K562 (cell line): ENCODE measurements at regions not wholly inside any gene's neighbourhood (a gene's known extent, or its start where the extent isn't known, plus 50 kb on each side); places are given as distances from the start of the nearest gene placed in this dataset.

Experiments used
- ATAC-seq: fragments of 200-7000 bp; cut with Tn5 transposase; 3 replicates; pipeline ENCODE4 v1.9.1; 2020; ENCODE audit warnings: moderate library complexity
- BruUV-seq: library from RNA; stranded (reverse); fragments of 400-500 nt; replicated peaks from 2 replicates; lab custom pipeline; 2021; lab: Mats Ljungman, UMichigan
- CTCF ChIA-PET: fragments of 300-600 bp; formaldehyde crosslinking; extraction: SDS; loops from one replicate; lab custom pipeline; 2021; ENCODE audit warnings: low intra/inter-chr PET ratio; lab: Yijun Ruan, JAX
- POLR2A ChIA-PET: fragments of 300-600, 350-650 bp; sonication (Branson Sonifier 250); formaldehyde crosslinking; extraction: SDS; loops from one replicate; lab custom pipeline; 2021; ENCODE audit warnings: antibody characterized with exemption, inconsistent platforms; lab: Yijun Ruan, JAX
- DNase-seq, 4 experiments: peaks; one replicate each; pipeline versions ENCODE4 v3.0.0 to v3.0.0-alpha.2; 2011 to 2018; ENCODE audit warnings: low spot score in 3 of 4, mixed read lengths in 3 of 4; ENCODE audit errors: extremely low read depth in 1 of 4
- FAIRE-seq: peaks from 2 replicates; lab custom pipeline; 2011; peaks lifted over from hg19 to GRCh38; lab: Jason Lieb, UNC
- H2AFZ ChIP-seq: 2 replicates; pipeline ENCODE4 v1.6.0; 2011; ENCODE audit warnings: low read depth, low read length, control low read depth, inconsistent platforms
- H3K27ac ChIP-seq: fragments of 200-600 bp; 3 replicates; pipeline ENCODE4 v1.8.0; 2011; ENCODE audit warnings: low read depth, mild to moderate bottlenecking, control low read depth, inconsistent platforms, low read length, moderate library complexity, mixed read lengths; ENCODE audit errors: extremely low read depth
- H3K27me3 ChIP-seq, 2 experiments: fragments of 300-600 bp in 1 of 2; 2 replicates in 1 of 2; 3 replicates in 1 of 2; pipeline versions ENCODE4 v1.6.0 to v1.8.0; 2011; ENCODE audit warnings: inconsistent platforms in 2 of 2, low read length in 2 of 2, mild to moderate bottlenecking in 1 of 2, mixed read lengths in 1 of 2, moderate library complexity in 1 of 2; ENCODE audit not compliant: control insufficient read depth in 2 of 2, insufficient read depth in 2 of 2
- H3K36me3 ChIP-seq: fragments of 300-600 bp; 3 replicates; pipeline ENCODE4 v1.8.0; 2011; ENCODE audit warnings: mild to moderate bottlenecking, low read length, inconsistent platforms; ENCODE audit not compliant: control insufficient read depth, insufficient read depth
- H3K4me1 ChIP-seq, 2 experiments: fragments of 200-600 bp in 1 of 2; replicated peaks in 1 of 2; 2 replicates in 1 of 2; 3 replicates in 1 of 2; pipeline versions ENCODE4 v1.5.1 to v1.8.0; 2011; ENCODE audit warnings: inconsistent platforms in 2 of 2, low read length in 2 of 2, mild to moderate bottlenecking in 1 of 2, mixed read lengths in 1 of 2, moderate library complexity in 1 of 2; ENCODE audit not compliant: control insufficient read depth in 2 of 2, insufficient read depth in 2 of 2
- H3K4me2 ChIP-seq: 2 replicates; pipeline ENCODE4 v1.6.1; 2011; ENCODE audit warnings: low read length, control low read depth, inconsistent platforms, mixed read lengths; ENCODE audit not compliant: insufficient read depth
- H3K4me3 ChIP-seq: fragments of 200-600 bp; sonication (generic), shearing (Covaris generic); 2 replicates; pipeline ENCODE4 v1.5.1; 2016; ENCODE audit warnings: control low read depth, inconsistent platforms
- H3K79me2 ChIP-seq: fragments of 200-600 bp; 3 replicates; pipeline ENCODE4 v1.8.0; 2011; ENCODE audit warnings: low read length, inconsistent platforms; ENCODE audit not compliant: control insufficient read depth, insufficient read depth
- H3K9ac ChIP-seq, 2 experiments: 2 replicates each; pipeline versions ENCODE4 v1.6.0 to v1.6.1; 2011; ENCODE audit warnings: low read depth in 2 of 2, low read length in 2 of 2, control low read depth in 1 of 2, inconsistent platforms in 1 of 2, mild to moderate bottlenecking in 1 of 2, mixed read lengths in 1 of 2; ENCODE audit not compliant: insufficient read depth in 1 of 2
- H3K9me1 ChIP-seq: one replicate; pipeline ENCODE4 v1.6.0; 2011; ENCODE audit warnings: inconsistent platforms, mild to moderate bottlenecking, low read length, moderate library complexity; ENCODE audit not compliant: control insufficient read depth, insufficient read depth
- H3K9me3 ChIP-seq: replicated peaks from 2 replicates; pipeline ENCODE4 v1.5.1; 2011; ENCODE audit warnings: low read depth, low read length, inconsistent platforms; ENCODE audit not compliant: control insufficient read depth, insufficient read depth
- H4K20me1 ChIP-seq: replicated peaks from 2 replicates; pipeline ENCODE4 v1.6.1; 2011; ENCODE audit warnings: low read length, inconsistent platforms, mixed read lengths; ENCODE audit not compliant: control insufficient read depth, insufficient read depth
- DDX20 ChIP-seq: fragments of 450-650 bp; IDR thresholded peaks from 2 replicates; pipeline ENCODE4 v1.6.1; 2016; ENCODE audit warnings: missing genetic modification characterization, low read depth, mild to moderate bottlenecking, missing compliant biosample characterization, moderate library complexity
- EZH2 ChIP-seq: IDR thresholded peaks from 2 replicates; pipeline ENCODE4 v1.6.1; 2012; ENCODE audit warnings: low read depth, mild to moderate bottlenecking, inconsistent platforms, low read length, borderline replicate concordance
- FOXA3 ChIP-seq, 2 experiments: fragments of 450-650 bp in 1 of 2; sonication (generic) in 1 of 2; formaldehyde crosslinking; IDR thresholded peaks in 1 of 2; conservative IDR thresholded peaks in 1 of 2; 2 replicates each; pipeline versions ENCODE4 v1.4.0 to v1.8.0; 2020 to 2022; ENCODE audit warnings: mild to moderate bottlenecking in 2 of 2, missing genetic modification reagents in 1 of 2
- GTF2A2 ChIP-seq: IDR thresholded peaks from 2 replicates; pipeline ENCODE4 v1.6.1; 2016; ENCODE audit warnings: mild to moderate bottlenecking, missing genetic modification characterization, missing compliant biosample characterization
- NBN ChIP-seq: fragments of 450-650 bp; IDR thresholded peaks from 2 replicates; pipeline ENCODE4 v1.6.1; 2016; ENCODE audit warnings: low read depth, mild to moderate bottlenecking
- SMAD1 ChIP-seq: fragments of 150-350 bp; IDR thresholded peaks from 2 replicates; pipeline ENCODE4 v1.6.1; 2014; ENCODE audit warnings: low read length, low read depth; ENCODE audit not compliant: partially characterized antibody
- SMARCE1 ChIP-seq: fragments of 450-650 bp; IDR thresholded peaks from 2 replicates; pipeline ENCODE4 v1.7.1; 2016; ENCODE audit warnings: mild to moderate bottlenecking
- ZNF707 ChIP-seq: fragments of 250-450 bp; sonication (Bioruptor Pico); conservative IDR thresholded peaks from 2 replicates; pipeline ENCODE4 v1.8.0; 2022; ENCODE audit warnings: inconsistent platforms, mild to moderate bottlenecking, moderate library complexity
- WGBS: fragments of 100-300 bp; shearing (Covaris generic); methylation state at CpG from one replicate; pipeline ENCODE4 v1.1.6; 2016; ENCODE audit warnings: low coverage, mixed read lengths; ENCODE audit not compliant: insufficient coverage; ENCODE audit errors: missing lambda C conversion rate; 5-methylcytosine and 5-hydroxymethylcytosine counted together
- in situ Hi-C: fragments of 300-500 bp; cut with MboI; formaldehyde crosslinking; loops from 4 replicates; pipeline ENCODE4 v1.15.0; 2018; ENCODE audit warnings: inconsistent platforms, mixed read lengths
- intact Hi-C: fragments of 100-400 bp; cut with micrococcal nuclease; formaldehyde crosslinking; loops from 2 replicates; pipeline ENCODE4 v1.14.2; 2022
- TF ChIP-seq, protein P1 (sequence below): fragments of 250-450 bp; sonication (Bioruptor Pico); IDR thresholded peaks from 2 replicates; pipeline ENCODE4 v1.4.0; 2020; ENCODE audit warnings: mild to moderate bottlenecking
- TF ChIP-seq, protein P2 (sequence below): fragments of 200-400 bp; formaldehyde crosslinking; IDR thresholded peaks from 2 replicates; pipeline ENCODE4 v1.6.1; 2017; ENCODE audit warnings: mild to moderate bottlenecking, low read depth, low read length, moderate library complexity
- TF ChIP-seq, protein P3 (sequence below): sonication (generic); formaldehyde crosslinking; IDR thresholded peaks from 2 replicates; pipeline ENCODE4 v1.8.0; 2022; ENCODE audit warnings: missing genetic modification reagents, mild to moderate bottlenecking, borderline replicate concordance

DNA sequence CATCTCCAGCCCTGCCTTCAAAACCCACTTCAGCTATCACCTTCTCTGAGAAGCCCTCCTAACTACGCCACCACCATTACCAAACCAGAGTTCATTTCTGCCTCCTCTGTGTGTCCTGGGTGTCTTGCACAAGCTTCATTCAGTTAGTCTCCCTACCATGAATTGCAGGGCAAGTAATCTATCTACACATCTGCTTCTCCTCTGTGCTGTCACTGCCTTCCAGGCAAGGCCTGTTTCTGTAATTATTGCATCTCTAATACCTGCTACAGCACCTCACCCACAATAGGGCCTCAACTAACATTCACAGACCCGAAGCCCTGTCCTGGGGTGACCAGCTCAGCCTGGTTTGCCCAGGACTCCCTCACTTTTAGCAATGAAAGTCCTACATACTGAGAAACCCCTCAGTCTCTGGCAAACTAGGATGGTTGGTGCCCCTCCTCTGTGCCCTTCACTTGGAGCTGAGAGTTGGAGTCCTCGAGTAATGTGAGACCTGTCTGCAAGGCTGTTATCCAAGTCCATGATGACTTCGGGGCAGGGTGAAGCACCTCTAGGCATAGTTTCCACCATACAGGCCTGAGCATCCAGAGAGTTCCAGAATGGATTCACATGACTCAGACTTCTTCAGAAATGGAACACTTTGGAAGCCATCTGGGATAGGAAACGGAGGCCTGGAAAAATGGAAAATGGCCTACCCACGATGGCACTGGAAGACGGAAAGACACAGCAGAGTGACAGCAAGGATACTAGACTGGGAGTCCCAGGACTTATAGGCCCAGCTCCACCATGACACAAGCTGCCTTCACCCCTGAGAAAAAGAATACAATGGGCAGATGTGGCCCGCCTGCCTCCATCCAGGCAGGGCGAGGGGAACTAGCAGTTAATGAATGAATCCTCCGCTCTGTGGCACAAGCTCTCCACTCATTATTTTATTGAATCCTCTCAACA lies 269.3 kb downstream of the BUD13 start (continued):
- TF ChIP-seq, protein P1, sequence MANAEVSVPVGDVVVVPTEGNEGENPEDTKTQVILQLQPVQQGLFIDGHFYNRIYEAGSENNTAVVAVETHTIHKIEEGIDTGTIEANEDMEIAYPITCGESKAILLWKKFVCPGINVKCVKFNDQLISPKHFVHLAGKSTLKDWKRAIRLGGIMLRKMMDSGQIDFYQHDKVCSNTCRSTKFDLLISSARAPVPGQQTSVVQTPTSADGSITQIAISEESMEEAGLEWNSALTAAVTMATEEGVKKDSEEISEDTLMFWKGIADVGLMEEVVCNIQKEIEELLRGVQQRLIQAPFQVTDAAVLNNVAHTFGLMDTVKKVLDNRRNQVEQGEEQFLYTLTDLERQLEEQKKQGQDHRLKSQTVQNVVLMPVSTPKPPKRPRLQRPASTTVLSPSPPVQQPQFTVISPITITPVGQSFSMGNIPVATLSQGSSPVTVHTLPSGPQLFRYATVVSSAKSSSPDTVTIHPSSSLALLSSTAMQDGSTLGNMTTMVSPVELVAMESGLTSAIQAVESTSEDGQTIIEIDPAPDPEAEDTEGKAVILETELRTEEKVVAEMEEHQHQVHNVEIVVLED (CRISPR knock-in tag), result no peak
- TF ChIP-seq EZH2, result no peak

DNA sequence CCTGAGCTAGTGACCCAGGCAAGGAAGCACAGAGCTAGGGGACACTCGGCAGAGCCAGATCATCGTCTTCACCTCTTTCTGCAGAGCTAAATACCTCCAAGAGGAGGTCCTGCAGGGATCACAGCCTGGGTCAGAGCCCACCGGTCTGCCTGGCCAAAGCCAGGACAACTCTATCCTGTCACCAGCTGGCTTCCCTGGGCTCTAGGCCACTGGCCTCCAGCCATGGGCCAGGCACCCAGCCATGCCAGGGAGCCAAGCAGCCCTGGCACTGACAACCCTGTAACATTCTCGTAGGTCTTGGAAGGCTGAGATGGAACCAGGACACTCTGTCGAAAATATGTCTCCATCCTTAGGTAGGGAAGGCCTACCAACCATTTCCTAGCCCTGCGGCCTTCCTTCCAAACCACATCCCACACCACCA lies 270.1 kb downstream of the BUD13 start:
- Histone ChIP-seq H3K36me3 (no peaks in the 10 kb centered on the region), H3K79me2 (no peaks in the 10 kb centered on the region), H3K9me1 (peaks cover 3% of the 10 kb centered on the region), H2AFZ (no peak overlapping the region), H3K4me3 (no peak overlapping the region)
- 0% methylated on average over 6 of the region's 6 CpGs for WGBS
- no TSS peak for BruUV-seq
- TF ChIP-seq FOXA3 (CRISPR knock-in tag; conservative IDR thresholded peaks at IDR 0.05 in 1 of 2, IDR thresholded peaks at IDR 0.05 in 1 of 2) (no peak), SMARCE1 (no peak), SMAD1 (no peak), ZNF707 (CRISPR knock-in tag) (no peak), DDX20 (tag) (no peak), GTF2A2 (tag) (no peak), NBN (no peak)
- TF ChIP-seq, protein P2, sequence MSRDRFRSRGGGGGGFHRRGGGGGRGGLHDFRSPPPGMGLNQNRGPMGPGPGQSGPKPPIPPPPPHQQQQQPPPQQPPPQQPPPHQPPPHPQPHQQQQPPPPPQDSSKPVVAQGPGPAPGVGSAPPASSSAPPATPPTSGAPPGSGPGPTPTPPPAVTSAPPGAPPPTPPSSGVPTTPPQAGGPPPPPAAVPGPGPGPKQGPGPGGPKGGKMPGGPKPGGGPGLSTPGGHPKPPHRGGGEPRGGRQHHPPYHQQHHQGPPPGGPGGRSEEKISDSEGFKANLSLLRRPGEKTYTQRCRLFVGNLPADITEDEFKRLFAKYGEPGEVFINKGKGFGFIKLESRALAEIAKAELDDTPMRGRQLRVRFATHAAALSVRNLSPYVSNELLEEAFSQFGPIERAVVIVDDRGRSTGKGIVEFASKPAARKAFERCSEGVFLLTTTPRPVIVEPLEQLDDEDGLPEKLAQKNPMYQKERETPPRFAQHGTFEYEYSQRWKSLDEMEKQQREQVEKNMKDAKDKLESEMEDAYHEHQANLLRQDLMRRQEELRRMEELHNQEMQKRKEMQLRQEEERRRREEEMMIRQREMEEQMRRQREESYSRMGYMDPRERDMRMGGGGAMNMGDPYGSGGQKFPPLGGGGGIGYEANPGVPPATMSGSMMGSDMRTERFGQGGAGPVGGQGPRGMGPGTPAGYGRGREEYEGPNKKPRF, result no peak
- TF ChIP-seq, protein P3, sequence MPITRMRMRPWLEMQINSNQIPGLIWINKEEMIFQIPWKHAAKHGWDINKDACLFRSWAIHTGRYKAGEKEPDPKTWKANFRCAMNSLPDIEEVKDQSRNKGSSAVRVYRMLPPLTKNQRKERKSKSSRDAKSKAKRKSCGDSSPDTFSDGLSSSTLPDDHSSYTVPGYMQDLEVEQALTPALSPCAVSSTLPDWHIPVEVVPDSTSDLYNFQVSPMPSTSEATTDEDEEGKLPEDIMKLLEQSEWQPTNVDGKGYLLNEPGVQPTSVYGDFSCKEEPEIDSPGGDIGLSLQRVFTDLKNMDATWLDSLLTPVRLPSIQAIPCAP (CRISPR knock-in tag), result no peak
- TF ChIP-seq, all 486 proteins: peak for 0
- DNase-seq (no peak), ATAC-seq (no peak), FAIRE-seq (no peak)
- Histone ChIP-seq H3K9ac (no peak overlapping the region), H3K9me3 (no peaks in the 10 kb centered on the region), H3K27ac (no peak overlapping the region), H3K4me2 (no peak overlapping the region), H3K27me3 (peaks cover 12 to 51% of the 10 kb centered on the region in 2 experiments), H4K20me1 (0 out of 2 replicates have a peak, but pooled peaks cover 7% of the 10 kb centered on the region), H3K4me1 (no peaks in the 10 kb centered on the region; a peak in 3 of 5 replicates)
- intact Hi-C loops, result no loop called here
- in situ Hi-C loops, result loop anchor here (25.0 kb wide), 1 partner anchor 735 kb away; the partner anchor contains the start of genes PCSK7 and RNF214
- POLR2A ChIA-PET, result interaction anchor here (0.5 kb wide), 1 partner anchor 181 kb away, joined by 3 read pairs; no protein-coding TSS in a partner anchor
- CTCF ChIA-PET, result no interaction called here
